Skeletal muscle satellite cell (primary cell): ENCODE measurements at regions not wholly inside any gene's neighbourhood (a gene's known extent, or its start where the extent isn't known, plus 50 kb on each side); places are given as distances from the start of the nearest gene placed in this dataset.

ENCODE experiments used
- H3K27me3 ChIP-seq: 2 replicates; pipeline ENCODE4 v1.7.0; 2013; ENCODE audit warnings: low read length; ENCODE audit not compliant: control insufficient read depth, insufficient read depth
- H3K36me3 ChIP-seq: 2 replicates; pipeline ENCODE4 v1.7.0; 2013; ENCODE audit warnings: mild to moderate bottlenecking, control low read depth, low read length; ENCODE audit not compliant: insufficient read depth
- H3K4me1 ChIP-seq: 2 replicates; pipeline ENCODE4 v1.7.0; 2013; ENCODE audit warnings: low read length; ENCODE audit not compliant: control insufficient read depth, insufficient read depth
- H3K4me2 ChIP-seq: 2 replicates; pipeline ENCODE4 v1.7.0; 2013; ENCODE audit warnings: mild to moderate bottlenecking, low read length
- H3K4me3 ChIP-seq: 2 replicates; pipeline ENCODE4 v1.7.0; 2013; ENCODE audit warnings: low read length
- H3K9ac ChIP-seq: 2 replicates; pipeline ENCODE4 v1.7.0; 2013; ENCODE audit warnings: mild to moderate bottlenecking, low read depth, low read length, moderate library complexity
- H3K9me3 ChIP-seq: replicated peaks from 2 replicates; pipeline ENCODE4 v1.7.0; 2013; ENCODE audit warnings: mild to moderate bottlenecking, control low read depth, low read length

GRCh38 chr18:39030124-39030655, 1464.6 kb upstream of the CELF4 start:
- H3K9ac ChIP-seq: no peak overlapping the region
- no peaks in the 10 kb centered on the region for H3K9me3 ChIP-seq
- no peaks in the 10 kb centered on the region for H3K4me1 ChIP-seq
- no peak overlapping the region for H3K4me3 ChIP-seq
- H3K27me3 ChIP-seq: peaks cover 3% of the 10 kb centered on the region
- H3K36me3 ChIP-seq: no peaks in the 10 kb centered on the region
- H3K4me2 ChIP-seq: no peak overlapping the region

GRCh38 chr18:39025531-39025930, 1459.9 kb upstream of the CELF4 start:
- peaks cover 6% of the 10 kb centered on the region for H3K27me3 ChIP-seq
- no peaks in the 10 kb centered on the region for H3K36me3 ChIP-seq
- no peaks in the 10 kb centered on the region for H3K4me1 ChIP-seq
- no peak overlapping the region for H3K4me3 ChIP-seq
- no peak overlapping the region for H3K4me2 ChIP-seq
- no peak overlapping the region for H3K9ac ChIP-seq
- H3K9me3 ChIP-seq: no peaks in the 10 kb centered on the region

GRCh38 chr18:39019989-39020388, 1454.4 kb upstream of the CELF4 start:
- H3K4me1 ChIP-seq: no peaks in the 10 kb centered on the region
- H3K36me3 ChIP-seq: no peaks in the 10 kb centered on the region
- peaks cover 3% of the 10 kb centered on the region for H3K27me3 ChIP-seq
- no peak overlapping the region for H3K4me2 ChIP-seq
- no peak overlapping the region for H3K9ac ChIP-seq
- H3K9me3 ChIP-seq: no peaks in the 10 kb centered on the region
- H3K4me3 ChIP-seq: no peak overlapping the region

GRCh38 chr18:39007031-39007902, 1441.7 kb upstream of the CELF4 start:
- Histone ChIP-seq H3K9me3 (no peaks in the 10 kb centered on the region), H3K4me3 (no peak overlapping the region), H3K27me3 (no peaks in the 10 kb centered on the region), H3K36me3 (no peaks in the 10 kb centered on the region), H3K9ac (no peak overlapping the region), H3K4me2 (no peak overlapping the region), H3K4me1 (no peaks in the 10 kb centered on the region)

GRCh38 chr18:38996056-38996455, 1430.5 kb upstream of the CELF4 start:
- Histone ChIP-seq H3K4me3 (no peak overlapping the region), H3K9ac (no peak overlapping the region), H3K27me3 (no peaks in the 10 kb centered on the region), H3K4me1 (no peaks in the 10 kb centered on the region), H3K4me2 (no peak overlapping the region), H3K36me3 (no peaks in the 10 kb centered on the region), H3K9me3 (no peaks in the 10 kb centered on the region)

GRCh38 chr18:38993342-38993741, 1427.7 kb upstream of the CELF4 start:
- no peaks in the 10 kb centered on the region for H3K27me3 ChIP-seq
- no peak overlapping the region for H3K9ac ChIP-seq
- no peaks in the 10 kb centered on the region for H3K4me1 ChIP-seq
- no peak overlapping the region for H3K4me2 ChIP-seq
- no peaks in the 10 kb centered on the region for H3K36me3 ChIP-seq
- H3K9me3 ChIP-seq: no peaks in the 10 kb centered on the region
- no peak overlapping the region for H3K4me3 ChIP-seq

GRCh38 chr18:38984968-38985367, 1419.4 kb upstream of the CELF4 start:
- Histone ChIP-seq H3K4me1 (no peaks in the 10 kb centered on the region), H3K4me2 (no peak overlapping the region), H3K27me3 (no peaks in the 10 kb centered on the region), H3K9me3 (no peaks in the 10 kb centered on the region), H3K9ac (no peak overlapping the region), H3K4me3 (no peak overlapping the region), H3K36me3 (no peaks in the 10 kb centered on the region)

GRCh38 chr18:38982072-38982471, 1416.5 kb upstream of the CELF4 start:
- Histone ChIP-seq H3K4me3 (no peak overlapping the region), H3K9ac (no peak overlapping the region), H3K36me3 (no peaks in the 10 kb centered on the region), H3K4me1 (no peaks in the 10 kb centered on the region), H3K27me3 (no peaks in the 10 kb centered on the region), H3K9me3 (no peaks in the 10 kb centered on the region), H3K4me2 (no peak overlapping the region)

- H3K9ac ChIP-seq: no peak overlapping the region
- H3K27me3 ChIP-seq: no peaks in the 10 kb centered on the region
Measured at GRCh38 chr18:38981389-38981788, 1415.8 kb upstream of the CELF4 start.

GRCh38 chr18:38980420-38980819, 1414.8 kb upstream of the CELF4 start:
- no peak overlapping the region for H3K9ac ChIP-seq
- H3K9me3 ChIP-seq: no peaks in the 10 kb centered on the region
- no peaks in the 10 kb centered on the region for H3K27me3 ChIP-seq
- H3K36me3 ChIP-seq: no peaks in the 10 kb centered on the region
- H3K4me2 ChIP-seq: no peak overlapping the region
- H3K4me3 ChIP-seq: no peak overlapping the region
- no peaks in the 10 kb centered on the region for H3K4me1 ChIP-seq

More at GRCh38 chr18:38981389-38981788, 1415.8 kb upstream of the CELF4 start:
- no peaks in the 10 kb centered on the region for H3K36me3 ChIP-seq
- H3K4me3 ChIP-seq: no peak overlapping the region
- H3K4me1 ChIP-seq: no peaks in the 10 kb centered on the region
- no peak overlapping the region for H3K4me2 ChIP-seq
- no peaks in the 10 kb centered on the region for H3K9me3 ChIP-seq

GRCh38 chr18:38972571-38972970, 1407.0 kb upstream of the CELF4 start:
- Histone ChIP-seq H3K4me3 (no peak overlapping the region), H3K36me3 (no peaks in the 10 kb centered on the region), H3K27me3 (no peaks in the 10 kb centered on the region), H3K4me2 (no peak overlapping the region), H3K9me3 (no peaks in the 10 kb centered on the region), H3K4me1 (no peaks in the 10 kb centered on the region), H3K9ac (no peak overlapping the region)

- H3K36me3 ChIP-seq: no peaks in the 10 kb centered on the region
- no peaks in the 10 kb centered on the region for H3K9me3 ChIP-seq
- no peaks in the 10 kb centered on the region for H3K4me1 ChIP-seq
- H3K4me2 ChIP-seq: no peak overlapping the region
- no peak overlapping the region for H3K9ac ChIP-seq
- H3K4me3 ChIP-seq: no peak overlapping the region
- H3K27me3 ChIP-seq: no peaks in the 10 kb centered on the region
Measured at GRCh38 chr18:38971881-38972280, 1406.3 kb upstream of the CELF4 start.
